ENCODE measurements at regions not wholly inside any gene's neighbourhood (a gene's known extent, or its start where the extent isn't known, plus 50 kb on each side); places are given as distances from the start of the nearest gene placed in this dataset.
"Not testable (repeated sequence)": the region's sequence is repeated elsewhere in the genome, so short reads cannot be mapped to it uniquely, and the experiment has no call there.

- intact Hi-C loops (cut with micrococcal nuclease); DNase-seq; ATAC-seq: not testable (repeated sequence)
These were observed 706.9 kb upstream of the ZNF722 start for GRCh38 chr7:63291758-63292157.

GRCh38 chr7:63317595-63317994 lies 681.1 kb upstream of the ZNF722 start:
- DNase-seq; intact Hi-C loops (cut with micrococcal nuclease); ATAC-seq: not testable (repeated sequence)

GRCh38 chr7:63348755-63349408 lies 649.8 kb upstream of the ZNF722 start:
- ATAC-seq; DNase-seq; intact Hi-C loops (cut with micrococcal nuclease): not testable (repeated sequence)

GRCh38 chr7:63376873-63377272 lies 621.8 kb upstream of the ZNF722 start:
- intact Hi-C loops (cut with micrococcal nuclease) = no loop called here
- no peak for ATAC-seq
- DNase-seq = no peak

GRCh38 chr7:63394139-63394538 lies 604.5 kb upstream of the ZNF722 start:
- ATAC-seq; intact Hi-C loops (cut with micrococcal nuclease); DNase-seq: not testable (repeated sequence)

- peak; percentile 8 for DNase-seq
- ATAC-seq; intact Hi-C loops (cut with micrococcal nuclease): not testable (repeated sequence)
These were observed 590.8 kb upstream of the ZNF722 start for GRCh38 chr7:63407881-63408280.
